GM12878 (cell line): ENCODE measurements at regions not wholly inside any gene's neighbourhood (a gene's known extent, or its start where the extent isn't known, plus 50 kb on each side); places are given as distances from the start of the nearest gene placed in this dataset.

ENCODE experiments used
- POLR2AphosphoS2 ChIP-seq: IDR thresholded peaks from 2 replicates; pipeline ENCODE4 v1.6.1; 2011; ENCODE audit warnings: low read depth, mild to moderate bottlenecking, low read length, improper control_type of control experiment, moderate library complexity
- ZZZ3 ChIP-seq: IDR thresholded peaks from 2 replicates; pipeline ENCODE4 v1.6.1; 2011; ENCODE audit warnings: low read depth; ENCODE audit not compliant: control insufficient read depth, insufficient read length
- TF ChIP-seq, protein P1 (sequence below): fragments of 450-650 bp; formaldehyde crosslinking; IDR thresholded peaks from 2 replicates; pipeline ENCODE4 v1.4.0; 2020; ENCODE audit warnings: mild to moderate bottlenecking, moderate library complexity

- no peak for TF ChIP-seq POLR2AphosphoS2
- no peak for TF ChIP-seq ZZZ3
- TF ChIP-seq, protein P1, sequence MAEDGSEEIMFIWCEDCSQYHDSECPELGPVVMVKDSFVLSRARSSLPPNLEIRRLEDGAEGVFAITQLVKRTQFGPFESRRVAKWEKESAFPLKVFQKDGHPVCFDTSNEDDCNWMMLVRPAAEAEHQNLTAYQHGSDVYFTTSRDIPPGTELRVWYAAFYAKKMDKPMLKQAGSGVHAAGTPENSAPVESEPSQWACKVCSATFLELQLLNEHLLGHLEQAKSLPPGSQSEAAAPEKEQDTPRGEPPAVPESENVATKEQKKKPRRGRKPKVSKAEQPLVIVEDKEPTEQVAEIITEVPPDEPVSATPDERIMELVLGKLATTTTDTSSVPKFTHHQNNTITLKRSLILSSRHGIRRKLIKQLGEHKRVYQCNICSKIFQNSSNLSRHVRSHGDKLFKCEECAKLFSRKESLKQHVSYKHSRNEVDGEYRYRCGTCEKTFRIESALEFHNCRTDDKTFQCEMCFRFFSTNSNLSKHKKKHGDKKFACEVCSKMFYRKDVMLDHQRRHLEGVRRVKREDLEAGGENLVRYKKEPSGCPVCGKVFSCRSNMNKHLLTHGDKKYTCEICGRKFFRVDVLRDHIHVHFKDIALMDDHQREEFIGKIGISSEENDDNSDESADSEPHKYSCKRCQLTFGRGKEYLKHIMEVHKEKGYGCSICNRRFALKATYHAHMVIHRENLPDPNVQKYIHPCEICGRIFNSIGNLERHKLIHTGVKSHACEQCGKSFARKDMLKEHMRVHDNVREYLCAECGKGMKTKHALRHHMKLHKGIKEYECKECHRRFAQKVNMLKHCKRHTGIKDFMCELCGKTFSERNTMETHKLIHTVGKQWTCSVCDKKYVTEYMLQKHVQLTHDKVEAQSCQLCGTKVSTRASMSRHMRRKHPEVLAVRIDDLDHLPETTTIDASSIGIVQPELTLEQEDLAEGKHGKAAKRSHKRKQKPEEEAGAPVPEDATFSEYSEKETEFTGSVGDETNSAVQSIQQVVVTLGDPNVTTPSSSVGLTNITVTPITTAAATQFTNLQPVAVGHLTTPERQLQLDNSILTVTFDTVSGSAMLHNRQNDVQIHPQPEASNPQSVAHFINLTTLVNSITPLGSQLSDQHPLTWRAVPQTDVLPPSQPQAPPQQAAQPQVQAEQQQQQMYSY (CRISPR knock-in tag) = no peak
Observed at GRCh38 chr3:117926819-117927218, 1107.8 kb downstream of the IGSF11 start.
